ENCODE measurements at regions not wholly inside any gene's neighbourhood (a gene's known extent, or its start where the extent isn't known, plus 50 kb on each side); places are given as distances from the start of the nearest gene placed in this dataset.

- Histone ChIP-seq H2AK5ac (ENCODE audit: insufficient read length, low read length) (no peak overlapping the region), H2BK5ac (ENCODE audit: insufficient read length, low read length) (no peak overlapping the region), H3K56ac (ENCODE audit: insufficient read length, low read depth, low read length) (no peak overlapping the region), H4K20me1 (ENCODE audit: control insufficient read depth, insufficient read depth, insufficient read length) (no peaks in the 10 kb centered on the region), H4K5ac (ENCODE audit: insufficient read length, low read depth, low read length) (no peak overlapping the region), H4K91ac (ENCODE audit: insufficient read length, low read depth, low read length) (no peak overlapping the region), H2BK15ac (ENCODE audit: low read depth, low read length) (no peak overlapping the region), H3K9me3 (ENCODE audit: control insufficient read depth, low read depth, low read length) (no peaks in the 10 kb centered on the region), H2BK20ac (ENCODE audit: low read depth, low read length, poor library complexity, severe bottlenecking) (no peak overlapping the region), H3K14ac (ENCODE audit: insufficient read depth, low read length) (no peak overlapping the region), H2AFZ (ENCODE audit: low read length) (no peak overlapping the region), H2BK12ac (ENCODE audit: insufficient read length, low read depth, low read length) (no peak overlapping the region), H3K4ac (ENCODE audit: low read depth, low read length) (no peak overlapping the region), H3T11ph (ENCODE audit: low read length) (no peak overlapping the region), H3K79me2 (ENCODE audit: insufficient read depth, low read length) (no peaks in the 10 kb centered on the region), H2BK120ac (ENCODE audit: low read depth, low read length, poor library complexity, severe bottlenecking) (no peak overlapping the region), H3K4me1 (ENCODE audit: insufficient read depth, low read length) (no peaks in the 10 kb centered on the region), H3K23me2 (ENCODE audit: insufficient read length, low read depth, low read length, poor library complexity, severe bottlenecking) (no peaks in the 10 kb centered on the region), H3K27me3 (ENCODE audit: insufficient read depth, low read length) (no peaks in the 10 kb centered on the region), H3K27ac (ENCODE audit: insufficient read length, low read depth, low read length) (no peak overlapping the region), H3K23ac (ENCODE audit: insufficient read length, low read depth, low read length) (no peak overlapping the region), H3K4me2 (ENCODE audit: insufficient read depth, insufficient read length, low read length) (no peak overlapping the region), H3K18ac (ENCODE audit: insufficient read length, low read depth, low read length) (no peak overlapping the region), H3K9ac (ENCODE audit: extremely low read depth, insufficient read length, low read length) (no peak overlapping the region), H4K8ac (replicated peaks; ENCODE audit: insufficient read length, low read depth, low read length) (no peak overlapping the region), H3K79me1 (ENCODE audit: insufficient read depth, low read depth, low read length, poor library complexity, severe bottlenecking) (no peaks in the 10 kb centered on the region)
- H3K4me3 Mint-ChIP-seq, result no peak overlapping the region
- no peak overlapping the region for H3K27ac Mint-ChIP-seq
- H3K9me3 Mint-ChIP-seq, result no peaks in the 10 kb centered on the region
- no peaks in the 10 kb centered on the region for H3K27me3 Mint-ChIP-seq (ENCODE audit: low read depth)
- no peaks in the 10 kb centered on the region for H3K4me1 Mint-ChIP-seq
- no peaks in the 10 kb centered on the region for H3K36me3 Mint-ChIP-seq (ENCODE audit: insufficient read depth in 1 of 3, low read depth in 3 of 3)
- DNase-seq, result no peak
- TF ChIP-seq CTCF (conservative IDR thresholded peaks at IDR 0.05), result no peak
- WGBS (ENCODE audit: extremely low coverage, insufficient read length, low lambda C conversion rate), result no CpG with 5 or more reads among the region's 1 CpG
Measured at GRCh38 chr1:191358724-191359123, 799.5 kb upstream of the RGS18 start.
